CD4-positive, alpha-beta T cell treated with Interleukin-2 at 100 ng/mL for 4 hours (primary cell): ENCODE measurements at regions not wholly inside any gene's neighbourhood (a gene's known extent, or its start where the extent isn't known, plus 50 kb on each side); places are given as distances from the start of the nearest gene placed in this dataset.

ENCODE experiments used
- DNase-seq: peaks from one replicate; pipeline ENCODE4 v3.0.0-alpha.2; 2020; ENCODE audit warnings: low spot score

- DNase-seq, result no peak
Measured at GRCh38 chr18:8944871-8945245, 157.6 kb upstream of the NDUFV2 start.

GRCh38 chr18:8945514-8945913 lies 157.0 kb upstream of the NDUFV2 start:
- DNase-seq, result no peak

- DNase-seq, result no peak
Measured at GRCh38 chr18:8946066-8946838, 156.2 kb upstream of the NDUFV2 start.

- DNase-seq, result no peak
Measured at GRCh38 chr18:8947566-8947965, 154.9 kb upstream of the NDUFV2 start.

GRCh38 chr18:8948011-8948410 lies 154.5 kb upstream of the NDUFV2 start:
- no peak for DNase-seq

- DNase-seq, result no peak
Measured at GRCh38 chr18:8948471-8949149, 153.9 kb upstream of the NDUFV2 start.

GRCh38 chr18:8949206-8949605 lies 153.3 kb upstream of the NDUFV2 start:
- DNase-seq, result no peak

GRCh38 chr18:8951491-8951890 lies 151.0 kb upstream of the NDUFV2 start:
- DNase-seq, result no peak

GRCh38 chr18:8952174-8952573 lies 150.3 kb upstream of the NDUFV2 start:
- DNase-seq, result no peak

- DNase-seq, result no peak
Measured at GRCh38 chr18:8952769-8953760, 149.4 kb upstream of the NDUFV2 start.

- DNase-seq, result no peak
Measured at GRCh38 chr18:8957731-8958130, 144.8 kb upstream of the NDUFV2 start.

- DNase-seq, result no peak
Measured at GRCh38 chr18:8958660-8959059, 143.8 kb upstream of the NDUFV2 start.

GRCh38 chr18:8959551-8960135 lies 142.9 kb upstream of the NDUFV2 start:
- no peak for DNase-seq

- no peak for DNase-seq
Measured at GRCh38 chr18:8960740-8961657, 141.5 kb upstream of the NDUFV2 start.

- no peak for DNase-seq
Measured at GRCh38 chr18:8962192-8962779, 140.2 kb upstream of the NDUFV2 start.

GRCh38 chr18:8962855-8963635 lies 139.5 kb upstream of the NDUFV2 start:
- DNase-seq, result no peak

- no peak for DNase-seq
Measured at GRCh38 chr18:8963876-8964275, 138.6 kb upstream of the NDUFV2 start.

- no peak for DNase-seq
Measured at GRCh38 chr18:8965398-8965797, 137.1 kb upstream of the NDUFV2 start.

- no peak for DNase-seq
Measured at GRCh38 chr18:8966821-8967220, 135.7 kb upstream of the NDUFV2 start.

- DNase-seq, result no peak
Measured at GRCh38 chr18:8967573-8967972, 134.9 kb upstream of the NDUFV2 start.
